NCI-H2196 (cell line): ENCODE measurements at regions not wholly inside any gene's neighbourhood (a gene's known extent, or its start where the extent isn't known, plus 50 kb on each side); places are given as distances from the start of the nearest gene placed in this dataset.

Experiments used
- DNase-seq: peaks from one replicate; lab custom pipeline; 2025; ENCODE audit not compliant: unreplicated experiment; lab: John Stamatoyannopoulos, UW

- DNase-seq, result no peak
Observed at GRCh38 chr21:17461014-17461413, 51.8 kb upstream of the CXADR start.

DNA sequence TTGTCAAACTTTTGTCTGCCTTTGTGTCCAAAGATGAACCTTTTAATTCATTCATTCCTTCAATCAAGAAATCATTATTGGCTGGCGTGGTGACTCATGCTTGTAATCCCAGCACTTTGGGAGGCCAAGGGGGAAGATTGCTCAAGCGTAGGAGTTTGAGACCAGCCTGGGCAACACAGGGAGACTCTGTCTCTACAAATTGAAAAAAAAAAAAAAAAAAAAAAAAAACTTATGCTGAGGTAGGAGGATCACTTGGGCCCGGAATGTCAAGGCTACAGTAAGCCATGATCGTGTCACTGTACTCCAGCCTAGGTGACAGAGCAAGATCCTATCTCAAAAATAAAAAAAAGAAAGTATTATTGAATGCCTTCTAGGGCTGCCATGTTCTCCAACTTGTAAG, 51.3 kb upstream of the CXADR start:
- no peak for DNase-seq

DNA sequence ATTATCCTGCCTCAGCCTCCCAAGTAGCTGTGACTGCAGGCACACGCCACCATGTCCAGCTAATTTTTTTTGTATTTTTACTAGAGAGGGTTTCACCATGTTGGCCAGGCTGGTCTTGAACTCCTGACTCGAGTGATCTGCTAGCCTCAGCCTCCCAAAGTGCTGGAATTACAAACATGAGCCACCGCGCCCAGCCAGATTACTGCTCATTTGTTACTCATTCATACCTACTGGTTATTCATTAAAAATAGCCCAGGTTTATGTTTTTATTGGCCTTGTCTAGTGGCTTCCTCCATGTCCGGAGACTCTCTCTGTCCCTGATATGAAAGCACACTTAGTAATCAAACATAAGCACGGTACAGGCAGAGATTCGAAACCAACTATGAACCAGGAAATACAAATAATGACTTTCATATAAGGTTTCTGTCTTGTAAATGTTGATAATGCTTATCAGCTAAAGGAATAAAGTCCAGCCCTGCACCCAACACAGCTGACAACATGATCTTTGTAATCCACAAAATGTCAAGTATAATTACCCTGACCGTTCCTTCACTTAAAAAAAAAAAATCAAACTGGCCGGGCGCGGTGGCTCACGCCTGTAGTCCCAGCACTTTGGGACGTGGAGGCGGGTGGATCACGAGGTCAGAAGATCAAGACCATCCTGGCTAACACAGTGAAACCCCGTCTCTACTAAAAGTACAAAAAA, 50.4 kb upstream of the CXADR start:
- DNase-seq, result peak; percentile 44
